Epithelial cell of proximal tubule (primary cell): ENCODE measurements at regions not wholly inside any gene's neighbourhood (a gene's known extent, or its start where the extent isn't known, plus 50 kb on each side); places are given as distances from the start of the nearest gene placed in this dataset.

Experiments used
- DNase-seq: peaks from one replicate; pipeline ENCODE4 v3.0.0-alpha.2; 2011; ENCODE audit warnings: low read depth
- H3K4me3 ChIP-seq: 2 replicates; pipeline ENCODE4 v1.5.1; 2011; ENCODE audit warnings: low read depth, mild to moderate bottlenecking, low read length
- CTCF ChIP-seq: conservative IDR thresholded peaks from 2 replicates; pipeline ENCODE4 v1.5.1; 2012; ENCODE audit warnings: low read depth, mild to moderate bottlenecking, low read length

GRCh38 chr13:86563308-86563707 lies 764.1 kb upstream of the SLITRK6 start:
- no peak for TF ChIP-seq CTCF
- H3K4me3 ChIP-seq = no peak overlapping the region
- DNase-seq = no peak

GRCh38 chr13:86567119-86567518 lies 767.9 kb upstream of the SLITRK6 start:
- no peak overlapping the region for H3K4me3 ChIP-seq
- peak; percentile 17 for TF ChIP-seq CTCF
- DNase-seq = no peak

- no peak for DNase-seq
- no peak overlapping the region for H3K4me3 ChIP-seq
- TF ChIP-seq CTCF = no peak
These were observed 769.9 kb upstream of the SLITRK6 start for GRCh38 chr13:86569119-86569518.

- H3K4me3 ChIP-seq = no peak overlapping the region
- TF ChIP-seq CTCF = no peak
- DNase-seq = no peak
These were observed 770.8 kb upstream of the SLITRK6 start for GRCh38 chr13:86569974-86570373.

GRCh38 chr13:86572115-86572514 lies 772.9 kb upstream of the SLITRK6 start:
- TF ChIP-seq CTCF = no peak
- no peak for DNase-seq
- no peak overlapping the region for H3K4me3 ChIP-seq

- TF ChIP-seq CTCF = no peak
- H3K4me3 ChIP-seq = no peak overlapping the region
- DNase-seq = no peak
These were observed 780.4 kb upstream of the SLITRK6 start for GRCh38 chr13:86579662-86580061.

GRCh38 chr13:86581706-86582105 lies 782.5 kb upstream of the SLITRK6 start:
- DNase-seq = no peak
- H3K4me3 ChIP-seq = no peak overlapping the region
- no peak for TF ChIP-seq CTCF
